Vagina (tissue), 2 donors: ENCODE measurements at regions not wholly inside any gene's neighbourhood (a gene's known extent, or its start where the extent isn't known, plus 50 kb on each side); places are given as distances from the start of the nearest gene placed in this dataset.

ENCODE experiments used
- CTCF ChIP-seq, 3 experiments: fragments of 450-650 bp in 2 of 3; fragments of 200-600 bp in 1 of 3; sonication (generic) in 1 of 3; IDR thresholded peaks; one replicate each; pipeline ENCODE4 v1.5.1; 2017 to 2019; ENCODE audit warnings: antibody characterized with exemption in 3 of 3, mild to moderate bottlenecking in 2 of 3, moderate library complexity in 2 of 3
- POLR2A ChIP-seq, 2 donors: fragments of 450-650 bp; IDR thresholded peaks; one replicate each; pipeline ENCODE4 v1.6.1; 2017; ENCODE audit warnings: antibody characterized with exemption in 2 of 2, mild to moderate bottlenecking in 2 of 2, moderate library complexity in 2 of 2

DNA sequence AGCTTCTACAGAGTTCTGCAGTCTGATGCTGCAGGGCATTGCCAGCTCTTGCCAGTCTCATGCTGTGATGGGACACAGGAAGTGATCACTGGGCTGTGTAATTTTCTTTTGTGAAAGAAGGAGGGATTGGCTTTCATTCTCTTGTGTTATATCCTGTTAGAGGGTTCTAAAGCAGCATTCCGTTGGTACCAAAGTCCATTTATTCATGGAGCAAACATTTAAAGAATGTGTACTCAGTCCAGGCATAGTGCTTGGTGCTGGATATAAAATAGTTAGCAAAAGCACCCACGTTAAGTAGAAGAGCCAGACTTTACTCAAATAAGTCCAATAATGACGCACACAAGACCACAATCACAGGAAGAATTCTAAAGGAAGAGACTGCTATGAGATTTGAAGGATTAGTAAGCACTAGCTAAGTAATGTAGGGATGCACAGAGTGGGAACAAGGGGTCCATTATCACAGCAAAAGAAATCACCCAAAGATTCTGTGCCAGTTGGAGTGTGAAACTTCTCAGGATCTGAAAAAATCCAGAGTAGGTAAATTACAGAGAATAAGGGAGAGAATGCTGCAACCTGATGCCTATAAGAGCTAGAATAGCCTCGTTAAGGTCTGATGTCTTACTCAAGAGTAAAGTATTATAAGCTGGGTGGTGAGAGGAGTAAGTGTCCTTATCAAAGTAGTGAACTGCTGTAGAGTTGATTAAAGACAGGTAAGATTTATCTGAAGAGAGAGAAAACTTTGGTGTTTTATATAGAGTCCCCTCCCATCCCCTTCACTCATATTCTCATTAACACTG, 728.3 kb downstream of the METTL15 start:
- TF ChIP-seq POLR2A (IDR thresholded peaks at IDR 0.05) (no peak), CTCF (IDR thresholded peaks at IDR 0.05) (no peak)
